Natural killer cell (primary cell): ENCODE measurements at regions not wholly inside any gene's neighbourhood (a gene's known extent, or its start where the extent isn't known, plus 50 kb on each side); places are given as distances from the start of the nearest gene placed in this dataset.

Experiments
- ATAC-seq, 3 donors: fragments of 150-1000 bp in 2 of 3; fragments of 200-7000 bp in 1 of 3; cut with Tn5 transposase; 1 replicate in 1 of 3; 2 replicates in 2 of 3; pipeline ENCODE4 v1.10.0; 2021; ENCODE audit warnings: mild to moderate bottlenecking in 2 of 3, moderate library complexity in 2 of 3
- DNase-seq, 2 donors: peaks; one replicate each; pipeline versions ENCODE4 v3.0.0 to v3.0.0-alpha.2; 2013 to 2021; ENCODE audit warnings: mixed read lengths in 1 of 2
- H3K27ac ChIP-seq: one replicate; pipeline ENCODE4 v1.5.1; 2013; ENCODE audit warnings: mild to moderate bottlenecking, low read length
- H3K27me3 ChIP-seq: one replicate; pipeline ENCODE4 v1.6.1; 2013; ENCODE audit warnings: low read length; ENCODE audit not compliant: control insufficient read depth, insufficient read depth
- H3K36me3 ChIP-seq: one replicate; pipeline ENCODE4 v1.6.1; 2013; ENCODE audit warnings: low read length; ENCODE audit not compliant: control insufficient read depth, insufficient read depth
- H3K4me1 ChIP-seq: one replicate; pipeline ENCODE4 v1.6.1; 2013; ENCODE audit warnings: low read length; ENCODE audit not compliant: control insufficient read depth, insufficient read depth
- H3K4me3 ChIP-seq: one replicate; pipeline ENCODE4 v1.5.1; 2013; ENCODE audit warnings: low read length
- H3K9me3 ChIP-seq: one replicate; pipeline ENCODE4 v1.6.1; 2013; ENCODE audit warnings: low read length; ENCODE audit not compliant: control insufficient read depth, insufficient read depth
- H3K27ac Mint-ChIP-seq, 2 donors: one replicate each; pipeline ENCODE4 v1.8.0; 2022; ENCODE audit warnings: mild to moderate bottlenecking in 2 of 2, mixed read lengths in 2 of 2, moderate library complexity in 1 of 2
- H3K27me3 Mint-ChIP-seq, 2 donors: one replicate each; pipeline ENCODE4 v1.8.0; 2022; ENCODE audit warnings: low read depth in 2 of 2, mixed read lengths in 2 of 2
- H3K36me3 Mint-ChIP-seq: one replicate; pipeline ENCODE4 v1.8.0; 2022; ENCODE audit warnings: mixed read lengths
- H3K4me1 Mint-ChIP-seq, 2 donors: one replicate each; pipeline ENCODE4 v1.8.0; 2022; ENCODE audit warnings: mixed read lengths in 2 of 2
- H3K4me3 Mint-ChIP-seq: one replicate; pipeline ENCODE4 v1.8.0; 2022; ENCODE audit warnings: mild to moderate bottlenecking, moderate library complexity, mixed read lengths
- H3K9me3 Mint-ChIP-seq, 2 donors: one replicate each; pipeline ENCODE4 v1.8.0; 2022; ENCODE audit warnings: mixed read lengths in 2 of 2
- CTCF ChIP-seq: fragments of 200-600 bp; IDR thresholded peaks from one replicate; pipeline ENCODE4 v1.8.0; 2022; ENCODE audit warnings: antibody characterized with exemption
- WGBS: methylation state at CpG from one replicate; pipeline ENCODE4 v1.1.7; 2013; ENCODE audit warnings: missing lambda C conversion rate; ENCODE audit not compliant: insufficient coverage; 5-methylcytosine and 5-hydroxymethylcytosine counted together
- intact Hi-C: fragments of 100-400 bp; cut with micrococcal nuclease; formaldehyde crosslinking; loops from one replicate; pipeline ENCODE4 v1.14.2; 2022

GRCh38 chr17:71726341-71726740, 394.5 kb upstream of the SOX9 start:
- Histone ChIP-seq H3K36me3 (no peaks in the 10 kb centered on the region), H3K9me3 (no peaks in the 10 kb centered on the region), H3K27me3 (no peaks in the 10 kb centered on the region), H3K4me3 (no peak overlapping the region), H3K27ac (no peak overlapping the region), H3K4me1 (no peaks in the 10 kb centered on the region)
- Mint-ChIP-seq H3K36me3 (no peaks in the 10 kb centered on the region), H3K4me3 (no peak overlapping the region), H3K27me3 (no peaks in the 10 kb centered on the region), H3K4me1 (no peaks in the 10 kb centered on the region), H3K27ac (no peak overlapping the region), H3K9me3 (peaks cover 4 to 6% of the 10 kb centered on the region in 2 donors)
- DNase-seq (no peak), ATAC-seq (no peak)
- intact Hi-C loops: no loop called here
- WGBS: 87% methylated on average over 5 of the region's 5 CpGs
- no peak for TF ChIP-seq CTCF

GRCh38 chr17:71727292-71727691, 393.5 kb upstream of the SOX9 start:
- H3K9me3 Mint-ChIP-seq: peaks cover 4 to 6% of the 10 kb centered on the region in 2 donors
- Histone ChIP-seq H3K36me3 (no peaks in the 10 kb centered on the region), H3K27ac (no peak overlapping the region), H3K9me3 (no peaks in the 10 kb centered on the region), H3K27me3 (no peaks in the 10 kb centered on the region), H3K4me1 (no peaks in the 10 kb centered on the region), H3K4me3 (no peak overlapping the region)
- no peaks in the 10 kb centered on the region for H3K27me3 Mint-ChIP-seq
- TF ChIP-seq CTCF: no peak
- intact Hi-C loops: no loop called here
- no peak overlapping the region for H3K27ac Mint-ChIP-seq
- 93% methylated on average over 4 of the region's 5 CpGs for WGBS
- DNase-seq: no peak
- no peaks in the 10 kb centered on the region for H3K4me1 Mint-ChIP-seq
- no peak for ATAC-seq
- H3K4me3 Mint-ChIP-seq: no peak overlapping the region
- no peaks in the 10 kb centered on the region for H3K36me3 Mint-ChIP-seq

- Histone ChIP-seq H3K4me1 (no peaks in the 10 kb centered on the region), H3K4me3 (no peak overlapping the region), H3K27ac (no peak overlapping the region), H3K36me3 (no peaks in the 10 kb centered on the region), H3K9me3 (no peaks in the 10 kb centered on the region), H3K27me3 (no peaks in the 10 kb centered on the region)
- Mint-ChIP-seq H3K9me3 (peaks cover 4 to 6% of the 10 kb centered on the region in 2 donors), H3K27ac (no peak overlapping the region), H3K36me3 (no peaks in the 10 kb centered on the region), H3K4me3 (no peak overlapping the region), H3K27me3 (no peaks in the 10 kb centered on the region), H3K4me1 (no peaks in the 10 kb centered on the region)
- WGBS: 98% methylated on average over 3 of the region's 3 CpGs
- DNase-seq: no peak
- no peak for ATAC-seq
- intact Hi-C loops: no loop called here
- TF ChIP-seq CTCF: no peak
These were observed 393.1 kb upstream of the SOX9 start for GRCh38 chr17:71727723-71728122.

GRCh38 chr17:71730871-71731270, 389.9 kb upstream of the SOX9 start:
- DNase-seq: no peak
- Mint-ChIP-seq H3K36me3 (peaks cover 9% of the 10 kb centered on the region), H3K27me3 (no peaks in the 10 kb centered on the region), H3K4me3 (no peak overlapping the region), H3K9me3 (peaks cover 8 to 13% of the 10 kb centered on the region in 2 donors), H3K27ac (no peak overlapping the region), H3K4me1 (no peaks in the 10 kb centered on the region)
- WGBS: no CpG with 5 or more reads among the region's 1 CpG
- intact Hi-C loops: no loop called here
- ATAC-seq: no peak
- Histone ChIP-seq H3K4me1 (no peaks in the 10 kb centered on the region), H3K27me3 (no peaks in the 10 kb centered on the region), H3K4me3 (no peak overlapping the region), H3K27ac (no peak overlapping the region), H3K9me3 (no peaks in the 10 kb centered on the region), H3K36me3 (no peaks in the 10 kb centered on the region)
- TF ChIP-seq CTCF: no peak
